ENCODE measurements at regions not wholly inside any gene's neighbourhood (a gene's known extent, or its start where the extent isn't known, plus 50 kb on each side); places are given as distances from the start of the nearest gene placed in this dataset.

GRCh38 chr14:61953602-61954001 is 191.4 kb downstream of the SNAPC1 start:
- DNase-seq = no peak

- DNase-seq = no peak
Measured at GRCh38 chr14:61954306-61954705, 192.1 kb downstream of the SNAPC1 start.

GRCh38 chr14:61956517-61956916 is 194.3 kb downstream of the SNAPC1 start:
- no peak for DNase-seq

GRCh38 chr14:61959348-61959747 is 197.1 kb downstream of the SNAPC1 start:
- no peak for DNase-seq

GRCh38 chr14:61961369-61961768 is 199.1 kb downstream of the SNAPC1 start:
- DNase-seq = no peak

- no peak for DNase-seq
Measured at GRCh38 chr14:61963926-61964325, 201.7 kb downstream of the SNAPC1 start.

GRCh38 chr14:61965030-61965745 is 203.0 kb downstream of the SNAPC1 start:
- no peak for DNase-seq

GRCh38 chr14:61968207-61968606 is 206.0 kb downstream of the SNAPC1 start:
- no peak for DNase-seq

- no peak for DNase-seq
Measured at GRCh38 chr14:61972711-61973110, 210.5 kb downstream of the SNAPC1 start.

- no peak for DNase-seq
Measured at GRCh38 chr14:61973981-61974380, 211.8 kb downstream of the SNAPC1 start.

- DNase-seq = no peak
Measured at GRCh38 chr14:61977217-61977616, 215.0 kb downstream of the SNAPC1 start.

GRCh38 chr14:61988240-61988639 is 226.0 kb downstream of the SNAPC1 start:
- DNase-seq = no peak

- DNase-seq = no peak
Measured at GRCh38 chr14:61992139-61992538, 229.9 kb downstream of the SNAPC1 start.

- DNase-seq = no peak
Measured at GRCh38 chr14:61992926-61993325, 230.7 kb downstream of the SNAPC1 start.

GRCh38 chr14:61994589-61994988 is 232.4 kb downstream of the SNAPC1 start:
- DNase-seq = no peak

GRCh38 chr14:61996753-61997152 is 234.5 kb downstream of the SNAPC1 start:
- no peak for DNase-seq

- no peak for DNase-seq
Measured at GRCh38 chr14:61997161-61997560, 234.9 kb downstream of the SNAPC1 start.

GRCh38 chr14:62001963-62002362 is 239.7 kb downstream of the SNAPC1 start:
- DNase-seq = no peak

GRCh38 chr14:62002642-62003041 is 240.4 kb downstream of the SNAPC1 start:
- no peak for DNase-seq

GRCh38 chr14:62003701-62004100 is 241.5 kb downstream of the SNAPC1 start:
- no peak for DNase-seq

- no peak for DNase-seq
Measured at GRCh38 chr14:62006116-62006731, 244.0 kb downstream of the SNAPC1 start.

GRCh38 chr14:62015243-62015642 is 253.0 kb downstream of the SNAPC1 start:
- DNase-seq = no peak

- peak; percentile 32 for DNase-seq
Measured at GRCh38 chr14:62015945-62016344, 253.7 kb downstream of the SNAPC1 start.

GRCh38 chr14:62017651-62018230 is 255.5 kb downstream of the SNAPC1 start:
- DNase-seq = no peak
